GM18511 (cell line): ENCODE measurements at regions not wholly inside any gene's neighbourhood (a gene's known extent, or its start where the extent isn't known, plus 50 kb on each side); places are given as distances from the start of the nearest gene placed in this dataset.

Experiments
- ATAC-seq: cut with Tn5 transposase; IDR thresholded peaks from one replicate; pipeline ENCODE4 v1.9.1; 2021; ENCODE audit warnings: mild to moderate bottlenecking, moderate library complexity; ENCODE audit not compliant: unreplicated experiment

DNA sequence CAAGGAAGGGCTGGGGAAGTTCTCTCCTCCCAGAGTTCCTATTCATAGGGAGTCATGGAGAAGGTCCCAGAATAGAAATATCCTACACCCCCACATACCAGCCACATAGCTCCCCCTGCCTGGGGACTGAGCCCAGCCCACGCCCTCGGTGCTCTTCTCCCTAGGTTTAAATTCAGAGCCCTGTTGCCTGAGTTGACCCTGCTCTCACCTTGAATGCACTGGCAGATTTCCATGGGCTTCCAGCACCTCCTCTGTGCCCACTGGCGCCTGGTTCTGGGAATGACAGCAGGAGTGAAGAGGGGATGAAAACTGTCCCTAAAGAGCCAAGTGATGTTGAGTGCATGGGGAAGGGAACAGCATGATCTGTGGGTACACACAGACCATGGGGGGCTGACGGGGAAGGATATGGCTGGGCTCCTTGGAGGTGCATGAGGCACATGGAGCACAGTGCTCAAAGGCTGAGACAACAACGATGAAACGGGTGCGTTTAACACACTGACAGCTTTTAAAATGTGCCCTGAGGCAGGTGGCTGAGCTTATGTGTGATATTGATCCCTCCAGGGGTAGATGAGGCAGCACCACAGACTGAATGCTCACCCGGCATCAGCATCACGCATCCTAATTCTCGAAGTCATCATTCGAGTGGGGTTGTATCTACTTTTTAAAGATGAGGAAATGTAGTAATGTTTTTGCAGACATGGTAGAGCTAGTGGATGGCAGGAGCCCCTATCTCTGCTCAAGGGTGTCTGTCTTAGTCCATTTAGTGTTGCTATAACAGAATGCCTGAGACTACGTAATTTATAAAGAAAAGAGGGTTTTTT is 53.7 kb upstream of the IGFBP3 start:
- ATAC-seq: no peak

DNA sequence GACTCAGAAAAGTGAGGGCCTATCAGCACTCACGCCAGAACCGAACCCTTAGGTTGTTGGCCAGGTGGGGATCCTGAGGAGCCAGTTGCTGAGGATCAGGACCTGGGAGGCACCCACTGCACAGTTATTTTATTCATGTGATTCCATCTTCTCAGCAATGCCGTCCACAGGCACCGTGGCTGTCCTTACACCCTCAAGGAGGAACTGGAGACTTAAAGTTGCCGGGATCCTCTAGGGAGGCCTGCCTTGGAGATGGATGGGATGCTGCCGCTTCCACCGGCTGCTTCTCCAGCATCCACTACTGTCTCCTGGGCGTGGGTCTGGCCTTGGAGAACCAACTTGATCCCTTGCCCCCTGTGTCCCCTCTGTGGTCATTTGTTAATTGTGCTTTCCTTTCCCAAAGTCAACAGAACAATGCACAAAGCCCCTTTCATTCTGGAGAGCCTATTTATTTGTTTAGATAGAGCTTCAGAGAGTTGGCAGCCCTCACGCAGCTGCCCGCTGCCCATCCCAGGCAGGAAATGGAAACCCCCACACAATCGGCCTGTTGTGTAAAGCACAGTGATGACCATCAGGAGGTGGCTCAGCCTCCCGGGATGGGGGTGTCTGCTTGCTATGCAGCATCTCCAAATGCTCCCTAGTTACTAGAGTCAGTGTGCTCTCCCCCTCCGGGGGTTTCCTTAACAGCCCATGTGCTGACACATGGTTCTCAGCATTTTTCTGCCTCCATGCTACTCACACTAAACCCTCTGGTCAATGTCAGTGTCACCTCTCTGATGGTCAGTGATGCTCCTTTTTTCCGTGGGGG is 52.9 kb upstream of the IGFBP3 start:
- no peak for ATAC-seq

DNA sequence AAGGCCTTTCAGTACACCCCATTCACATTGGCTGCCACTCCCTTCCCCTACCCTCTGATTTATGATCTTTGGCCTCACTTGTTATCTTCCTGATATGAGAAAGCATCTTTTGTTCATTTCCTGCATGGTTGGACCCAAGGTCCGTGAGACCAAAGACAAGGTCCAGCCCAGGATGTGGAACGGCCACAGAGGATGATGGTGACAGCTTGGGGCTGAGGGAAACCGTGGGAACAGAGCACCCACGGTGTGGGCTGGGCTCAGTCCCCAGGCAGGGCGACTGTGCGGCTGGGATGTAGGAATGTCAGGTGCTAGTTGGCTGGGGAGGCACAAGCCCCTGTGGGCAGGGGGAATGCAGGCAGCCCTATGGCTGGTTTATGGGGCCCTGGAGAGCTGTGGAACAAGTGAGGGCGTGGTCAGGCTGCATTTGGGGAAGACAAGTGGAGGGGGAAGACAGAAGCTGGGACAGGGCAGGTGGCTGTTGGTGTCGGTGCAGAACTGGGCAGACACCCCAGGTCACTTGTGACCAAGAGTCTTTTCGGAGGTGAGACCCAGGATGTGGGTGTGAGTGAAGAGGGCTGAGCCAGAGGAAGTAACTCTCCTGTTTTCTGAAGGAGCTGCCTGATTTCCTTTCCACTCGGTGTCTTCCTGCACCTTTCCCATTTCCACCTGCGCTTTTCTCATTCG is 51.7 kb upstream of the IGFBP3 start:
- ATAC-seq: no peak

DNA sequence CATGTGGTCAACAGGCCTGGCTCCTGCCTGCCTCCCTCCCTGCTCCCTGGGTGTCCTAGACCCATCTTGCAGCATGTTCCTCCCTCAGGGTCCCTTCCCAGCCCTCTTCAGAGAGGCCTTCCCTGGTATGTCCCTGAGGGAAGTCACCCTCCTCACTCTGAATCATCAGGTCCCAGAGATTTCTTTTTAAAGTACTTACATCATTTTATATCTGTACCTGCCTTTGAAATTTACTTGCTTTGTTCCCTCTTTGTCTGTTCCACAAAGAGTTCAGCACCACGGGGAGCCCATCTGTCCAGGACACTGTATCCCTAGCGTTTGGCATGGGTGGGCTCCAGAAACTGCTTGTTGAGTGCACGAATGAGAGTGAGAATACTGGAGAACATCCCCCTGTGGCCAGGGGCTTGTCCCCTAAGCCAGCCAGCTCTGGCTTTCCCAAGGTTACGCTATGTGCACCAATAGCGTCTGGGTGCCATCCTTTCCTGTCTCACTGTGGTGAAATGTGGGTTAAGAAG is 50.6 kb upstream of the IGFBP3 start:
- ATAC-seq: no peak

DNA sequence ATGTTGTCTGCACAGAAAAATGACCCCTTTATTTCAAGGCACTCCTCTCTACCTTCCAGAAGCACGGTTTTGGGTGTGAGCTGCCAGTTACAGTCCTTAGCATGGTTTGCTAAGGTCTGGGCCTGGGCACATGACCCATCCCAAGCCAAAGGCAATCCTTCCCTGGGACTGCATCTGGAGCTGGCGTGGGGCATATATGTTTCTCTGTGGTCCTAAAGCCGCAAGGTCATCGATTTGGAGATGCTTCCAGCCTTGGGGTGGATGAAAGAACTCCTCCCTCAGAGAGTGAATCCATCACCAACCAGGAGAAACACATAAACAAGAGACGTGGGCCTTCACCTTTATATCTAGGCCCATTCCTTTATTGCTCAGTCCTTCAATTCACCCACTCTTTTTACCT is 50.1 kb upstream of the IGFBP3 start:
- ATAC-seq: no peak
